Kidney (tissue), 13 donors: ENCODE measurements at regions not wholly inside any gene's neighbourhood (a gene's known extent, or its start where the extent isn't known, plus 50 kb on each side); places are given as distances from the start of the nearest gene placed in this dataset.

Source experiments
- DNase-seq, 5 donors: peaks; one replicate each; pipeline ENCODE4 v3.0.0-alpha.2; 2013 to 2020
- FAIRE-seq: peaks from 2 replicates; lab custom pipeline; 2012; peaks lifted over from hg19 to GRCh38; lab: Jason Lieb, UNC
- H3K27ac ChIP-seq, 2 donors: one replicate each; pipeline ENCODE4 v1.7.0; 2013; ENCODE audit warnings: low read depth in 2 of 2, low read length in 2 of 2, inconsistent platforms in 1 of 2
- H3K27me3 ChIP-seq: one replicate; pipeline ENCODE4 v1.7.1; 2013; ENCODE audit warnings: low read length, inconsistent platforms; ENCODE audit not compliant: control insufficient read depth, insufficient read depth
- H3K36me3 ChIP-seq, 3 donors: one replicate each; pipeline versions ENCODE4 v1.7.0 to v1.7.1; 2013; ENCODE audit warnings: low read length in 3 of 3, control low read depth in 1 of 3, inconsistent platforms in 1 of 3; ENCODE audit not compliant: insufficient read depth in 3 of 3, control insufficient read depth in 2 of 3
- H3K4me1 ChIP-seq, 3 donors: one replicate each; pipeline versions ENCODE4 v1.7.0 to v1.7.1; 2013; ENCODE audit warnings: low read length in 3 of 3, inconsistent platforms in 1 of 3, low read depth in 1 of 3; ENCODE audit not compliant: control insufficient read depth in 2 of 3, insufficient read depth in 2 of 3
- H3K4me3 ChIP-seq, 3 donors: one replicate each; pipeline versions ENCODE4 v1.7.0 to v1.8.1; 2013; ENCODE audit warnings: low read length in 3 of 3, control low read depth in 1 of 3, inconsistent platforms in 1 of 3
- H3K9ac ChIP-seq, 3 donors: one replicate each; pipeline versions ENCODE4 v1.7.0 to v1.7.1; 2013; ENCODE audit warnings: low read length in 3 of 3, control low read depth in 1 of 3, inconsistent platforms in 1 of 3
- H3K9me3 ChIP-seq, 3 donors: one replicate each; pipeline versions ENCODE4 v1.7.0 to v1.7.1; 2013; ENCODE audit warnings: low read length in 3 of 3, control low read depth in 1 of 3, inconsistent platforms in 1 of 3; ENCODE audit not compliant: control insufficient read depth in 2 of 3, insufficient read depth in 1 of 3
- CTCF ChIP-seq: IDR thresholded peaks from 3 replicates; pipeline ENCODE4 v1.5.1; 2012; ENCODE audit warnings: mild to moderate bottlenecking, moderate library complexity, borderline replicate concordance; ENCODE audit not compliant: insufficient read depth; ENCODE audit errors: extremely low read depth
- intact Hi-C: fragments of 100-400 bp; cut with DNase I; formaldehyde crosslinking; loops from one replicate; pipeline ENCODE4 v1.11.1; 2022
- donor health status: control.
- donor health status: control.
- donor health status: control.
- donor health status: control.
- donor health status: control.
- donor health status: DM: yes; HTN: yes; CAD: no.
- donor health status: Normal renal cell carcinoma (clear cell type).

- Histone ChIP-seq H3K27ac (no peak overlapping the region), H3K27me3 (no peaks in the 10 kb centered on the region), H3K4me3 (no peak overlapping the region), H3K9ac (no peak overlapping the region), H3K36me3 (no peaks in the 10 kb centered on the region), H3K4me1 (no peaks in the 10 kb centered on the region), H3K9me3 (peaks cover 0 to 7% (median 0%) of the 10 kb centered on the region in 3 donors)
- TF ChIP-seq CTCF = no peak
- DNase-seq (no peak), FAIRE-seq (no peak)
- intact Hi-C loops = no loop called here
Observed at GRCh38 chr2:239616729-239617128, 215.9 kb upstream of the HDAC4 start.

- peaks cover 0 to 6% (median 4%) of the 10 kb centered on the region in 3 donors for H3K4me1 ChIP-seq
- intact Hi-C loops = no loop called here
- no peak overlapping the region for H3K4me3 ChIP-seq
- no peak overlapping the region for H3K9ac ChIP-seq
- no peak for TF ChIP-seq CTCF
- DNase-seq = no peak
- no peaks in the 10 kb centered on the region for H3K36me3 ChIP-seq
- no peaks in the 10 kb centered on the region for H3K27me3 ChIP-seq
- no peaks in the 10 kb centered on the region for H3K9me3 ChIP-seq
- H3K27ac ChIP-seq = no peak overlapping the region
- FAIRE-seq = no peak
Observed at GRCh38 chr2:239612133-239612532, 211.3 kb upstream of the HDAC4 start.

- intact Hi-C loops = no loop called here
Observed at GRCh38 chr2:239611222-239611795, 210.5 kb upstream of the HDAC4 start.

More at GRCh38 chr2:239611222-239611795, 210.5 kb upstream of the HDAC4 start:
- Histone ChIP-seq H3K36me3 (no peaks in the 10 kb centered on the region), H3K27me3 (no peaks in the 10 kb centered on the region), H3K9me3 (peaks cover 0 to 3% (median 0%) of the 10 kb centered on the region in 3 donors), H3K4me3 (no peak overlapping the region), H3K9ac (no peak overlapping the region), H3K4me1 (peaks cover 0 to 6% (median 4%) of the 10 kb centered on the region in 3 donors), H3K27ac (no peak overlapping the region)
- DNase-seq (no peak), FAIRE-seq (no peak)
- no peak for TF ChIP-seq CTCF
